Neuronal stem cell (in vitro differentiated cells): ENCODE measurements at regions not wholly inside any gene's neighbourhood (a gene's known extent, or its start where the extent isn't known, plus 50 kb on each side); places are given as distances from the start of the nearest gene placed in this dataset.

Experiments used
- DNase-seq: peaks from one replicate; pipeline ENCODE4 v3.0.0-alpha.2; 2013; ENCODE audit warnings: low spot score
- H2AFZ ChIP-seq: one replicate; pipeline ENCODE4 v1.6.1; 2013; ENCODE audit warnings: mild to moderate bottlenecking, low read length, inconsistent platforms
- H2AK5ac ChIP-seq: 2 replicates; pipeline ENCODE4 v1.6.1; 2013; ENCODE audit warnings: low read depth, mild to moderate bottlenecking, inconsistent platforms, low read length, moderate library complexity, mixed read lengths
- H2BK120ac ChIP-seq: 2 replicates; pipeline ENCODE4 v1.6.1; 2013; ENCODE audit warnings: low read depth, mild to moderate bottlenecking, inconsistent platforms, low read length, moderate library complexity, mixed read lengths
- H2BK12ac ChIP-seq: one replicate; pipeline ENCODE4 v1.6.1; 2013; ENCODE audit warnings: low read length, inconsistent platforms
- H2BK15ac ChIP-seq: 2 replicates; pipeline ENCODE4 v1.6.1; 2013; ENCODE audit warnings: mild to moderate bottlenecking, low read length, inconsistent platforms, mixed read lengths
- H2BK5ac ChIP-seq: one replicate; pipeline ENCODE4 v1.6.1; 2013; ENCODE audit warnings: inconsistent platforms, mild to moderate bottlenecking, low read length, moderate library complexity
- H3K14ac ChIP-seq: one replicate; pipeline ENCODE4 v1.6.1; 2013; ENCODE audit warnings: low read length, inconsistent platforms
- H3K18ac ChIP-seq: 2 replicates; pipeline ENCODE4 v1.6.1; 2013; ENCODE audit warnings: low read length, inconsistent platforms
- H3K23ac ChIP-seq: 2 replicates; pipeline ENCODE4 v1.6.1; 2013; ENCODE audit warnings: low read depth, mild to moderate bottlenecking, mixed read lengths, low read length, inconsistent platforms; ENCODE audit not compliant: poor library complexity
- H3K27ac ChIP-seq: replicated peaks from 3 replicates; pipeline ENCODE4 v1.5.1; 2013; ENCODE audit warnings: low read length, inconsistent platforms
- H3K27me3 ChIP-seq, 3 experiments: 2 replicates each; pipeline ENCODE4 v1.6.1; 2013; ENCODE audit warnings: low read length in 3 of 3, mild to moderate bottlenecking in 2 of 3, inconsistent platforms in 1 of 3, low read depth in 1 of 3, mixed read lengths in 1 of 3, moderate library complexity in 1 of 3; ENCODE audit not compliant: control insufficient read depth in 3 of 3, insufficient read depth in 3 of 3
- H3K36me3 ChIP-seq, 2 donors: replicated peaks in 1 of 2; 2 replicates each; pipeline ENCODE4 v1.6.1; 2013; ENCODE audit warnings: low read length in 2 of 2; ENCODE audit not compliant: control insufficient read depth in 2 of 2, insufficient read depth in 2 of 2
- H3K4ac ChIP-seq: 2 replicates; pipeline ENCODE4 v1.6.1; 2013; ENCODE audit warnings: inconsistent platforms, mild to moderate bottlenecking, low read length, moderate library complexity
- H3K4me1 ChIP-seq, 2 donors: 1 replicate in 1 of 2; 2 replicates in 1 of 2; pipeline ENCODE4 v1.6.1; 2013; ENCODE audit warnings: low read length in 2 of 2, low read depth in 1 of 2; ENCODE audit not compliant: control insufficient read depth in 2 of 2, insufficient read depth in 1 of 2
- H3K4me2 ChIP-seq: one replicate; pipeline ENCODE4 v1.6.1; 2013; ENCODE audit warnings: mild to moderate bottlenecking, low read length, inconsistent platforms; ENCODE audit not compliant: insufficient read depth, poor library complexity, severe bottlenecking
- H3K4me3 ChIP-seq, 2 donors: 2 replicates each; pipeline ENCODE4 v1.5.1; 2013; ENCODE audit warnings: low read length in 2 of 2, mild to moderate bottlenecking in 2 of 2, inconsistent platforms in 1 of 2, moderate library complexity in 1 of 2
- H3K79me1 ChIP-seq: one replicate; pipeline ENCODE4 v1.6.1; 2013; ENCODE audit warnings: low read depth, mild to moderate bottlenecking, inconsistent platforms, low read length, moderate library complexity
- H3K9ac ChIP-seq: one replicate; pipeline ENCODE4 v1.6.1; 2013; ENCODE audit warnings: mild to moderate bottlenecking, low read depth, low read length, inconsistent platforms; ENCODE audit not compliant: poor library complexity
- H3K9me3 ChIP-seq, 2 donors: replicated peaks in 1 of 2; 2 replicates each; pipeline versions ENCODE3 to v1.6.1; 2013; ENCODE audit warnings: low read length in 2 of 2, mild to moderate bottlenecking in 2 of 2, inconsistent platforms in 1 of 2, low read depth in 1 of 2, mixed read lengths in 1 of 2, moderate library complexity in 1 of 2; ENCODE audit not compliant: control insufficient read depth in 2 of 2, insufficient read depth in 1 of 2
- H4K8ac ChIP-seq: one replicate; pipeline ENCODE4 v1.6.1; 2013; ENCODE audit warnings: low read depth, mild to moderate bottlenecking, inconsistent platforms, low read length, moderate library complexity
- H4K91ac ChIP-seq: one replicate; pipeline ENCODE4 v1.6.1; 2013; ENCODE audit warnings: low read length, low read depth, mild to moderate bottlenecking, inconsistent platforms; ENCODE audit not compliant: poor library complexity
- WGBS, 2 donors: extraction: QIAGEN DNeasy Blood & Tissue Kit; methylation state at CpG; one replicate each; pipeline ENCODE4 v1.1.7; 2013; ENCODE audit warnings: missing lambda C conversion rate in 2 of 2, mixed read lengths in 1 of 2; ENCODE audit not compliant: insufficient read length in 2 of 2, insufficient replicate concordance in 1 of 2; ENCODE audit errors: extremely low coverage in 2 of 2; 5-methylcytosine and 5-hydroxymethylcytosine counted together

DNA sequence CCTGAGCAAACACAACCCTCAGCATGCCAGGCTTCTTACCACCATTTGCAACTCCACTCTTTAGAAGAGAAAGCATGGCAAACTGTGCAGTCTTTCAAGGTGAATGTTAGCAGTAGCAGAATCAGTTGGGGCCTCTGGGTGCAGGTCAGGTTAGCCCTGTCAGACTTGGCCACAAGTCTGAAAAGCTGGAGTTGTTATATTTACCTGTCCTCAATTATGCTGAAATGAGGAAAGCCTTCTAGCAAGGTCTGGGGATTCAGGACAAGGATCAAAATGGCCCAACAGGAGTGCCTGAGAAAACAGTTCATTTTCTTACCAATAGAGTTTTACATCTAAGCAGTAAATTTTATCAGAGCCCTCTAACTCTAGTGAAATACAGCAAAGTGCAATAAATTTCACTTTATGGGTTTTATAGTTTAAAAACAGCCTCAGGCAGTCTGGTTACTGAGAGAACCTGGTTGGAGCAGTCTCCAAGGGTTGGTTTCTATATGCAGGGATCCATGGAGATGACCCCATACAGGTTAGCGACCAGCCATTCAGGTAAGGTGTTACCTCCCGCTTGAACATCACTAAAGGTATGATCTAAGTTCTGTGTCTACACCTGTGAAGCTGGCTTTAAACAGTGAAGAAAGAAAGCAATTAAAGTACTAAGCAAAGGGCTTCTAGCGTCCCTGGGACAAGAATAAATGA lies 212.5 kb upstream of the MPPED2 start:
- Histone ChIP-seq H3K4ac (no peak overlapping the region), H3K9me3 (no peaks in the 10 kb centered on the region), H3K23ac (no peak overlapping the region), H3K4me3 (no peak overlapping the region), H2AFZ (no peak overlapping the region), H2BK15ac (no peak overlapping the region), H3K79me1 (no peaks in the 10 kb centered on the region), H3K14ac (no peak overlapping the region), H3K18ac (no peak overlapping the region), H3K27me3 (no peaks in the 10 kb centered on the region), H3K27ac (no peak overlapping the region), H2BK12ac (no peak overlapping the region), H3K4me2 (no peak overlapping the region), H2BK120ac (no peak overlapping the region), H4K91ac (no peak overlapping the region), H2BK5ac (no peak overlapping the region), H3K4me1 (no peaks in the 10 kb centered on the region), H3K36me3 (no peaks in the 10 kb centered on the region), H4K8ac (no peak overlapping the region), H3K9ac (no peak overlapping the region), H2AK5ac (no peak overlapping the region)
- DNase-seq, result no peak
- WGBS, 2 donors, result no CpG with 5 or more reads among the region's 3 CpGs

DNA sequence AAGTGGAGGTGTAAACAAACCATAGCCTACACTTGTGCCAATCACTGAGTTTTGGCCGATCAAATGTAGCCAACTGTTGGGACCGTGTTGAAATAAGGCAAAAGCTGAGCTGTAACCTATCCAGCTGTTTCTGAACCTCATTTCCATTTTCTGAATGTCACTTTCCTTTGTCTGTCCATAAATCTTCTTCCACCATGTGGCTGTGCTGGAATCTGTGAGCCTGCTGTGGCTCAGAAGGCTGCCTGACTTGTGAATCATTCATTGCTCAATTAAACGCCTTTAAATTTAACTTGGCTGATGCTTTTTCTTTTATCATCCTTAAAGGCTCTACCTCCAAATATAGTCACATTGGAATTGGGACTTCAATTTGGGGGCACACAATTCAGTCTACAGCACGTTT lies 203.1 kb upstream of the MPPED2 start:
- H3K4me3 ChIP-seq, result no peak overlapping the region
- no peak overlapping the region for H3K18ac ChIP-seq
- H3K23ac ChIP-seq, result no peak overlapping the region
- no peak overlapping the region for H2BK12ac ChIP-seq
- no peaks in the 10 kb centered on the region for H3K79me1 ChIP-seq
- H3K4me2 ChIP-seq, result no peak overlapping the region
- WGBS, 2 donors, result no CpG with 5 or more reads among the region's 4 CpGs
- H4K8ac ChIP-seq, result no peak overlapping the region
- H3K9me3 ChIP-seq, result no peaks in the 10 kb centered on the region
- no peak overlapping the region for H3K4ac ChIP-seq
- H4K91ac ChIP-seq, result no peak overlapping the region
- no peak overlapping the region for H2AFZ ChIP-seq
- H3K27me3 ChIP-seq, result no peaks in the 10 kb centered on the region
- H2AK5ac ChIP-seq, result no peak overlapping the region
- no peak overlapping the region for H2BK120ac ChIP-seq
- no peaks in the 10 kb centered on the region for H3K36me3 ChIP-seq
- no peak overlapping the region for H3K27ac ChIP-seq
- no peak overlapping the region for H3K14ac ChIP-seq
- no peaks in the 10 kb centered on the region for H3K4me1 ChIP-seq
- DNase-seq, result no peak
- no peak overlapping the region for H2BK15ac ChIP-seq
- H2BK5ac ChIP-seq, result no peak overlapping the region
- no peak overlapping the region for H3K9ac ChIP-seq

DNA sequence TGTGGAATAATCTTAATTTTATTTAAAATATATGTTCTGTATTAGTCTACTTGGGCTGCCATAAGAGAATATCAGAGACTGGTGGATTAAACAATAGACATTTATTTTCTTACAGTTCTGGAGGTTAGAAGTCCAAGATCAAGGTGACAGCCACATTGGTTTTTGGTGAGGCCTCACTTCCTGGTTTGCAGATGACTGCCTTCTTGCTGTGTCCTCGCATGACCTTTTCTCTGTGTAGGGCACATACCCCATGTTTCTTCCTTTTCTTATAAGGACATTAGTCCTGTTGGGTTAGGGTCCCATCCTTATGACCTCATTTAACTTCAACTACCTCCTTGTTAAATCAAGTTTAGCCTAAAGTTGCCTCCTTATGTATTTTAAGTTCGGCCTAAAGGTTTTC lies 202.7 kb upstream of the MPPED2 start:
- Histone ChIP-seq H2AFZ (no peak overlapping the region), H3K4me2 (no peak overlapping the region), H4K91ac (no peak overlapping the region), H2BK15ac (no peak overlapping the region), H3K27ac (no peak overlapping the region), H4K8ac (no peak overlapping the region), H3K27me3 (no peaks in the 10 kb centered on the region), H3K14ac (no peak overlapping the region), H3K4me1 (no peaks in the 10 kb centered on the region), H2BK5ac (no peak overlapping the region), H2AK5ac (no peak overlapping the region), H3K36me3 (no peaks in the 10 kb centered on the region), H3K9me3 (no peaks in the 10 kb centered on the region), H3K79me1 (no peaks in the 10 kb centered on the region), H3K4ac (no peak overlapping the region), H2BK120ac (no peak overlapping the region), H2BK12ac (no peak overlapping the region), H3K9ac (no peak overlapping the region), H3K4me3 (no peak overlapping the region), H3K23ac (no peak overlapping the region), H3K18ac (no peak overlapping the region)
- DNase-seq, result no peak
- WGBS, 2 donors, result no CpG with 5 or more reads among the region's 2 CpGs

DNA sequence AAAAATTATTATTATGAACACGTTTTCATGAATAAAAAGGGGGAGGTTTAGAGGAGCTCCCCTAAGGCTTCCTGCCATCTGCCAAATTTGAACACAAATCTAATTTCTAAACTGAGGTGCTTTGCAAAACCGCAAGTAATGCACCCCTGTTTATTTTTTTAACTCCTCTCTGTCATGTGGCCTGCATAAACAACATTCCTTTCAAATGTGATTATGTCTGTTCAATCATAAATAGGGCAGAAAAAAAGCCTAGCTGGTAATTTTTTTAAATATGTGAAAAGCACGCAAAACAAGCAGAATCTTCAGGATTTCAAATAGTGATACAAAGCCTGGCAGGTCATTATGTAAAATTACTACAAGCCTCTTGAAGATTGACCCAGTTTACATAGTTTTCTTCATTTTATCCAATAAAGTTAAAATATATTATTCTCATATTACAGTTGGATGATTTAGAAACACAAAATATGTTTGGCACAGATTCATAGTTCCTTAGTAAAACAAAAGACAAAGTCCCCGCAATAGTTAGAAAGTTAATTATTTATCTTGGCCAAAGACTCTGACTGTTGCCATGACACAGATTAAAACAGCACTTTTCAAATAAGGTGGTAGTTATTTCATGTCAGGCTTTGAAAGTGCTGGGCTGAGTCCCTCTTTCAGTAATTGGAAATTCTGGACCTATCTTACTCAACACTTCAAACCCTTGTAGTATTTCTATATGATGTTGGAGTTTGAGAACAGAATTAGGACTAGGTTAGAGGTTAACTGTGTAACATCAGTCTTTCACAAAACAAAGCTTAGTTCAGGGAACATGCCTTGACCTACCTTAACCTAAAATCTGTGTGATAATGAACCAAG lies 200.3 kb upstream of the MPPED2 start:
- no CpG with 5 or more reads among the region's 4 CpGs for WGBS, 2 donors
- H3K4me1 ChIP-seq, result no peaks in the 10 kb centered on the region
- no peaks in the 10 kb centered on the region for H3K27me3 ChIP-seq
- no peak overlapping the region for H4K8ac ChIP-seq
- no peak overlapping the region for H2AFZ ChIP-seq
- H3K79me1 ChIP-seq, result no peaks in the 10 kb centered on the region
- no peak overlapping the region for H2AK5ac ChIP-seq
- H2BK12ac ChIP-seq, result no peak overlapping the region
- no peaks in the 10 kb centered on the region for H3K36me3 ChIP-seq
- no peak overlapping the region for H2BK5ac ChIP-seq
- H3K4ac ChIP-seq, result no peak overlapping the region
- H3K9ac ChIP-seq, result no peak overlapping the region
- H3K4me3 ChIP-seq, result no peak overlapping the region
- no peak overlapping the region for H2BK15ac ChIP-seq
- H3K23ac ChIP-seq, result no peak overlapping the region
- H4K91ac ChIP-seq, result no peak overlapping the region
- H3K27ac ChIP-seq, result no peak overlapping the region
- no peak for DNase-seq
- H3K9me3 ChIP-seq, result no peaks in the 10 kb centered on the region
- H3K18ac ChIP-seq, result no peak overlapping the region
- no peak overlapping the region for H3K14ac ChIP-seq
- H3K4me2 ChIP-seq, result no peak overlapping the region
- no peak overlapping the region for H2BK120ac ChIP-seq
